Adrenal gland (tissue), 5 donors: ENCODE measurements at regions not wholly inside any gene's neighbourhood (a gene's known extent, or its start where the extent isn't known, plus 50 kb on each side); places are given as distances from the start of the nearest gene placed in this dataset.

Experiments
- CTCF ChIP-seq, 6 experiments: fragments of 450-650 bp in 4 of 6; fragments of 200-600 bp in 2 of 6; sonication (generic) in 1 of 6; IDR thresholded peaks; 1 replicate in 5 of 6; 2 replicates in 1 of 6; pipeline versions ENCODE4 v1.5.1 to v1.8.0; 2016 to 2021; ENCODE audit warnings: antibody characterized with exemption in 6 of 6, mild to moderate bottlenecking in 2 of 6, moderate library complexity in 1 of 6
- POLR2A ChIP-seq, 2 donors: fragments of 450-650 bp; IDR thresholded peaks; one replicate each; pipeline ENCODE4 v1.6.1; 2017; ENCODE audit warnings: antibody characterized with exemption in 2 of 2, mild to moderate bottlenecking in 2 of 2, moderate library complexity in 1 of 2
- donor health status: DM: no; HTN: no; CAD: no.

- TF ChIP-seq CTCF (IDR thresholded peaks at IDR 0.05) (no peak), POLR2A (IDR thresholded peaks at IDR 0.05) (no peak)
Observed at GRCh38 chr12:58011676-58012075, 70.3 kb downstream of the ATP23 start.
